ENCODE measurements at regions not wholly inside any gene's neighbourhood (a gene's known extent, or its start where the extent isn't known, plus 50 kb on each side); places are given as distances from the start of the nearest gene placed in this dataset.

- H3K27me3 ChIP-seq (replicated peaks; ENCODE audit: insufficient read depth), result no peaks in the 10 kb centered on the region
- no peak overlapping the region for H3K27ac ChIP-seq
- DNase-seq (ENCODE audit: low spot score) (no peak), ATAC-seq (ENCODE audit: insufficient number of reproducible peaks, low FRiP score, low read depth) (no peak)
- no peaks in the 10 kb centered on the region for H3K4me1 ChIP-seq (ENCODE audit: control insufficient read depth in 1 of 2, low read depth in 2 of 2)
- H3K36me3 ChIP-seq, result no peaks in the 10 kb centered on the region
- H3K9me3 ChIP-seq, result no peaks in the 10 kb centered on the region
- H3K4me3 ChIP-seq, result no peak overlapping the region
- no peak for TF ChIP-seq CTCF (IDR thresholded peaks at IDR 0.05)
Measured at GRCh38 chr3:166223120-166223519, 385.9 kb upstream of the BCHE start.

DNA sequence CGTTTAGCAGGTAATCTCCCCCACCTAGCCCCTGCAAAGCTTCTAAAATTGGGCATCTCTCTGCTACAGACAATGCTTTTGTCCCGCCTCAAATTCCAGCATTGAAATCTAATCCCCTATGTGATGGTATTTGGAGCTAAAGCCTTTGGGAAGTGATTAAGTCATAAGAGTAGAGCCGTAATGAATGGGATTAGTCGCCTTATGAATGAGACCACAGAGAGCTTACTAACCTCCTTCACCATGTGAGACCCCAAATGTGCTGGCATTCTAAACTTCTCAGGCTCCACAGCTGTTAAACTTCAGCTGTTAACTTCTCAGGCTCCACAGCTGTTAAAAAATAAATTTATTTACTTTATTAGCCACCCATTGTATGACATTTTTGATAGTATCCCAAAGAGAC is 374.2 kb upstream of the BCHE start:
- TF ChIP-seq CTCF (IDR thresholded peaks at IDR 0.05), result no peak
- Histone ChIP-seq H3K27me3 (replicated peaks; ENCODE audit: insufficient read depth) (no peaks in the 10 kb centered on the region), H3K4me3 (no peak overlapping the region), H3K4me1 (ENCODE audit: control insufficient read depth in 1 of 2, low read depth in 2 of 2) (no peaks in the 10 kb centered on the region), H3K27ac (no peak overlapping the region), H3K9me3 (no peaks in the 10 kb centered on the region), H3K36me3 (no peaks in the 10 kb centered on the region)
- DNase-seq (ENCODE audit: low spot score) (no peak), ATAC-seq (ENCODE audit: insufficient number of reproducible peaks, low FRiP score, low read depth) (no peak)

DNA sequence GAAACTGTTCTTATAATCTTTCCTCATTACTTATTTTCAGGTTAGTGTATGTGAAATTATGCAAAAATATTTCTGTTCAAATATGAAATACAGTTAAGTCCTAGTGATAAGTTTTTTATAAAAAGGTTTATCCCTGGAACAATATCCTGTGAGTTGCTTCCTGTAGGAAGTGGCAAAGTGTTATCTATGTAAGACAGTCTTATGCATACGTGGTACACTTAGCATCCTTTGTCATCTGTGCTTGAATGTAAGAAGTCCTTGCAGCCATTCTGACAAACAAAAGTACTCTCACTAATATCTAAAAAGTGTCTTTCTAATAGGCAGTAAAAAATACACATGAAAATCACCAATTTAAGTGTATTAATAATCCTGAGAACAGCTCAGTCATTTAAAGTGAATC is 372.5 kb upstream of the BCHE start:
- H3K27me3 ChIP-seq (replicated peaks; ENCODE audit: insufficient read depth), result no peaks in the 10 kb centered on the region
- no peak overlapping the region for H3K27ac ChIP-seq
- no peak overlapping the region for H3K4me3 ChIP-seq
- ATAC-seq (ENCODE audit: insufficient number of reproducible peaks, low FRiP score, low read depth) (no peak), DNase-seq (ENCODE audit: low spot score) (no peak)
- H3K36me3 ChIP-seq, result no peaks in the 10 kb centered on the region
- H3K9me3 ChIP-seq, result no peaks in the 10 kb centered on the region
- TF ChIP-seq CTCF (IDR thresholded peaks at IDR 0.05), result no peak
- H3K4me1 ChIP-seq (ENCODE audit: control insufficient read depth in 1 of 2, low read depth in 2 of 2), result no peaks in the 10 kb centered on the region

GRCh38 chr3:166205158-166205557 is 367.9 kb upstream of the BCHE start:
- no peak for ATAC-seq (ENCODE audit: insufficient number of reproducible peaks, low FRiP score, low read depth)
- H3K36me3 ChIP-seq, result no peaks in the 10 kb centered on the region
- no peak for TF ChIP-seq CTCF (IDR thresholded peaks at IDR 0.05)
- no peaks in the 10 kb centered on the region for H3K4me1 ChIP-seq (ENCODE audit: control insufficient read depth in 1 of 2, low read depth in 2 of 2)
- no peak overlapping the region for H3K4me3 ChIP-seq
- H3K27me3 ChIP-seq (replicated peaks; ENCODE audit: insufficient read depth), result no peaks in the 10 kb centered on the region
- no peak overlapping the region for H3K27ac ChIP-seq
- H3K9me3 ChIP-seq, result no peaks in the 10 kb centered on the region
- DNase-seq (ENCODE audit: low spot score), result no peak

- H3K27ac ChIP-seq, result no peak overlapping the region
- no peaks in the 10 kb centered on the region for H3K4me1 ChIP-seq (ENCODE audit: control insufficient read depth in 1 of 2, low read depth in 2 of 2)
- DNase-seq (ENCODE audit: low spot score), result no peak
- TF ChIP-seq CTCF (IDR thresholded peaks at IDR 0.05), result no peak
- H3K27me3 ChIP-seq (replicated peaks; ENCODE audit: insufficient read depth), result no peaks in the 10 kb centered on the region
- H3K9me3 ChIP-seq, result no peaks in the 10 kb centered on the region
- H3K36me3 ChIP-seq, result no peaks in the 10 kb centered on the region
- ATAC-seq (ENCODE audit: insufficient number of reproducible peaks, low FRiP score, low read depth), result no peak
- no peak overlapping the region for H3K4me3 ChIP-seq
Measured at GRCh38 chr3:166201476-166201875, 364.3 kb upstream of the BCHE start.
